OCI-LY3 (cell line): ENCODE measurements at regions not wholly inside any gene's neighbourhood (a gene's known extent, or its start where the extent isn't known, plus 50 kb on each side); places are given as distances from the start of the nearest gene placed in this dataset.
"Not testable (repeated sequence)": the region's sequence is repeated elsewhere in the genome, so short reads cannot be mapped to it uniquely, and the experiment has no call there.

Experiments used
- H2AFZ ChIP-seq: fragments of 200-600, 300-600 bp; shearing (Covaris generic); 2 replicates; pipeline ENCODE4 v1.6.0; 2014; ENCODE audit warnings: antibody characterized with exemption, low read depth, low read length
- H3K27ac ChIP-seq: fragments of 200-600, 300-600 bp; sonication (generic); 2 replicates; pipeline ENCODE4 v1.5.1; 2014; ENCODE audit warnings: mild to moderate bottlenecking, low read length, moderate library complexity, mixed read lengths
- H3K27me3 ChIP-seq: fragments of 200-600, 300-600 bp; sonication (generic); 2 replicates; pipeline ENCODE4 v1.6.1; 2014; ENCODE audit warnings: low read depth, low read length, mixed read lengths
- H3K36me3 ChIP-seq: fragments of 200-600, 300-600 bp; sonication (generic); replicated peaks from 2 replicates; pipeline ENCODE3; 2014; ENCODE audit warnings: low read depth, low read length, mixed read lengths
- H3K4me1 ChIP-seq: fragments of 300-600, 200-600 bp; sonication (generic); 2 replicates; pipeline ENCODE4 v1.6.1; 2014; ENCODE audit warnings: low read length, mixed read lengths
- H3K4me2 ChIP-seq: fragments of 200-600, 300-600 bp; sonication (generic); 2 replicates; pipeline ENCODE4 v1.6.1; 2014; ENCODE audit warnings: low read length, mixed read lengths
- H3K4me3 ChIP-seq: fragments of 300-600, 200-600 bp; sonication (generic); 2 replicates; pipeline ENCODE4 v1.5.1; 2014; ENCODE audit warnings: antibody characterized with exemption, mild to moderate bottlenecking, low read length, moderate library complexity
- H3K79me2 ChIP-seq: fragments of 300-600, 200-600 bp; shearing (Covaris generic); 2 replicates; pipeline ENCODE4 v1.6.1; 2014; ENCODE audit warnings: mild to moderate bottlenecking, low read length, mixed read lengths
- H3K9ac ChIP-seq: fragments of 300-600, 200-600 bp; shearing (Covaris generic); 2 replicates; pipeline ENCODE4 v1.6.0; 2014; ENCODE audit warnings: mild to moderate bottlenecking, low read length, moderate library complexity
- H3K9me3 ChIP-seq: fragments of 200-600, 300-600 bp; shearing (Covaris generic); 2 replicates; pipeline ENCODE4 v1.6.1; 2014; ENCODE audit warnings: low read length, mixed read lengths; ENCODE audit not compliant: insufficient read depth
- H4K20me1 ChIP-seq: fragments of 200-600, 300-600 bp; sonication (generic); 2 replicates; pipeline ENCODE4 v1.6.1; 2016; ENCODE audit warnings: low read length, mixed read lengths; ENCODE audit not compliant: insufficient read depth
- CTCF ChIP-seq: fragments of 200-600, 300-600 bp; sonication (generic); IDR thresholded peaks from 2 replicates; pipeline ENCODE4 v1.5.1; 2014; ENCODE audit warnings: antibody characterized with exemption, low read length, low read depth
- EZH2phosphoT487 ChIP-seq: fragments of 200-600 bp; shearing (Covaris generic); IDR thresholded peaks from 2 replicates; pipeline ENCODE4 v1.6.1; 2018; ENCODE audit warnings: antibody characterized with exemption, mixed run types, low read depth

GRCh38 chr21:7916329-7917303 is 2604.8 kb upstream of the TPTE start:
- Histone ChIP-seq H3K4me1 (no peaks in the 10 kb centered on the region), H3K4me2 (no peak overlapping the region), H3K36me3 (no peaks in the 10 kb centered on the region), H3K9me3 (peaks cover 21% of the 10 kb centered on the region), H3K9ac (no peak overlapping the region), H3K79me2 (no peaks in the 10 kb centered on the region), H3K27ac (no peak overlapping the region), H3K27me3 (no peaks in the 10 kb centered on the region), H4K20me1 (no peaks in the 10 kb centered on the region), H3K4me3 (no peak overlapping the region), H2AFZ (no peak overlapping the region)
- TF ChIP-seq CTCF: no peak
- TF ChIP-seq EZH2phosphoT487: no peak

- Histone ChIP-seq H4K20me1 (no peaks in the 10 kb centered on the region), H3K4me1 (no peaks in the 10 kb centered on the region), H3K4me2 (no peak overlapping the region), H3K4me3 (no peak overlapping the region), H3K36me3 (no peaks in the 10 kb centered on the region), H3K79me2 (no peaks in the 10 kb centered on the region), H3K9me3 (peaks cover 32% of the 10 kb centered on the region), H3K27ac (no peak overlapping the region), H3K27me3 (no peaks in the 10 kb centered on the region), H2AFZ (no peak overlapping the region), H3K9ac (no peak overlapping the region)
- TF ChIP-seq EZH2phosphoT487 (no peak), CTCF (no peak)
Observed at GRCh38 chr21:7917729-7918128, 2603.7 kb upstream of the TPTE start.

DNA sequence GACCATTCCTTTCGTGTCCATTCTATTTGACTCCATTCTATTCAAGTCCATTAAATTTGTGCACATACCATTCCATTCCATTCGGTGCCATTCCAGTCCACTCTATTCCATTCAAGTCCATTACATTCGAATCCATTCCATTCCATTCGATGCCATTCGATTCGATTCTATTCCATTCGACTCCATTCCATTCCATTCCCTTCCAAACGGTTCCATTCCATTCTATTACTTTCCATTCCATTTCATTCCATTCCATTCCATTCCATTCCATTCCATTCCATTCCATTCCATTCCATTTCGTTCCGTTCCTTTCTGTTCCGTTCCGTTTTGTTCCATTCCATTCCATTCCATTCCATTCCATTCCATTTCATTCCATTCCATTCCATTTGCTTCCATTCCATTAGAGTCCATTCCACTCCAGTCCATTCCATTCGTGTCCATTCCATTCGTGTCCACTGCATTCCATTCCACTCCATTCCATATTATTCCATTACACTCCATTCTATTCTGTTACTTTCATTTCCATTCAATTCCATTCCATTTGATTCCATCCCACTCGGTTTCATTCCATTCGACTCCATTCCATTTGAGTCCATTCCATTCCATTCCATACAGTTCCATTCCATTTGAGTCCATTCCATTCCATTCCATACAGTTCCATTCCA is 2595.3 kb upstream of the TPTE start:
- H3K9me3 ChIP-seq: peaks cover 91% of the 10 kb centered on the region
- H4K20me1 ChIP-seq, H3K9ac ChIP-seq, H3K27me3 ChIP-seq, H3K36me3 ChIP-seq, H3K4me3 ChIP-seq, H3K4me2 ChIP-seq, H3K4me1 ChIP-seq, H2AFZ ChIP-seq, H3K79me2 ChIP-seq, H3K27ac ChIP-seq: not testable (repeated sequence)

- not testable (repeated sequence) for H3K27ac ChIP-seq, H3K4me3 ChIP-seq, H3K9ac ChIP-seq, H3K4me1 ChIP-seq, H3K4me2 ChIP-seq, H3K27me3 ChIP-seq, H3K36me3 ChIP-seq, H2AFZ ChIP-seq, H3K79me2 ChIP-seq, H4K20me1 ChIP-seq
- peaks cover 86% of the 10 kb centered on the region for H3K9me3 ChIP-seq
Observed at GRCh38 chr21:7928528-7928927, 2592.9 kb upstream of the TPTE start.

GRCh38 chr21:7929586-7929985 is 2591.8 kb upstream of the TPTE start:
- H3K4me2 ChIP-seq, H3K4me1 ChIP-seq, H2AFZ ChIP-seq, H3K36me3 ChIP-seq, H3K9ac ChIP-seq, H3K27me3 ChIP-seq, H3K4me3 ChIP-seq, H3K27ac ChIP-seq, H3K79me2 ChIP-seq, H4K20me1 ChIP-seq: not testable (repeated sequence)
- peaks cover 86% of the 10 kb centered on the region for H3K9me3 ChIP-seq

- H3K27me3 ChIP-seq, H4K20me1 ChIP-seq, H3K4me3 ChIP-seq, H3K79me2 ChIP-seq, H3K36me3 ChIP-seq, H3K9ac ChIP-seq, H3K4me2 ChIP-seq, H3K4me1 ChIP-seq, H3K27ac ChIP-seq, H2AFZ ChIP-seq: not testable (repeated sequence)
- H3K9me3 ChIP-seq: peaks cover 86% of the 10 kb centered on the region
Observed at GRCh38 chr21:7930445-7930844, 2590.9 kb upstream of the TPTE start.

- not testable (repeated sequence) for H3K27ac ChIP-seq, H2AFZ ChIP-seq, H4K20me1 ChIP-seq, H3K4me2 ChIP-seq, H3K4me3 ChIP-seq, H3K79me2 ChIP-seq, H3K4me1 ChIP-seq, H3K27me3 ChIP-seq, H3K36me3 ChIP-seq, H3K9ac ChIP-seq
- peaks cover 89% of the 10 kb centered on the region for H3K9me3 ChIP-seq
Observed at GRCh38 chr21:7932113-7932512, 2589.3 kb upstream of the TPTE start.
